K562 (cell line): ENCODE measurements at regions not wholly inside any gene's neighbourhood (a gene's known extent, or its start where the extent isn't known, plus 50 kb on each side); places are given as distances from the start of the nearest gene placed in this dataset.

ENCODE experiments used
- CTCF ChIP-seq, 3 experiments: IDR thresholded peaks in 2 of 3; conservative IDR thresholded peaks in 1 of 3; 2 replicates each; pipeline ENCODE4 v1.5.1; 2011 to 2012; ENCODE audit warnings: low read length in 3 of 3, mild to moderate bottlenecking in 3 of 3, control low read depth in 2 of 3, improper control_type of control experiment in 1 of 3, inconsistent platforms in 1 of 3, low read depth in 1 of 3, mixed read lengths in 1 of 3, moderate library complexity in 1 of 3; ENCODE audit not compliant: insufficient read depth in 2 of 3
- EP300 ChIP-seq: IDR thresholded peaks from 2 replicates; pipeline ENCODE4 v1.6.1; 2012; ENCODE audit warnings: low read length, improper control_type of control experiment
- GABPB2 ChIP-seq: fragments of 250-450 bp; sonication (Bioruptor Pico); conservative IDR thresholded peaks from 2 replicates; pipeline ENCODE4 v1.5.1; 2021; ENCODE audit warnings: mild to moderate bottlenecking
- HDAC2 ChIP-seq: fragments of 450-650 bp; IDR thresholded peaks from 2 replicates; pipeline ENCODE4 v1.6.1; 2016; ENCODE audit warnings: mild to moderate bottlenecking
- POLR2A ChIP-seq: fragments of 450-650 bp; conservative IDR thresholded peaks from 2 replicates; pipeline ENCODE4 v1.6.1; 2016
- POLR2AphosphoS5 ChIP-seq: IDR thresholded peaks from 2 replicates; pipeline ENCODE4 v1.6.1; 2011; ENCODE audit warnings: mild to moderate bottlenecking, low read depth, low read length, moderate library complexity; ENCODE audit not compliant: control insufficient read depth, insufficient read depth
- PRDM10 ChIP-seq: fragments of 450-650 bp; IDR thresholded peaks from 2 replicates; pipeline ENCODE4 v1.6.1; 2018; ENCODE audit not compliant: partially characterized antibody
- USF2 ChIP-seq: sonication (generic); formaldehyde crosslinking; IDR thresholded peaks from 2 replicates; pipeline ENCODE4 v1.5.0; 2020; ENCODE audit warnings: missing genetic modification reagents
- TF ChIP-seq, protein P1 (sequence below), 2 experiments: fragments of 450-650 bp; IDR thresholded peaks; 2 replicates each; pipeline ENCODE4 v1.6.1; 2016

DNA sequence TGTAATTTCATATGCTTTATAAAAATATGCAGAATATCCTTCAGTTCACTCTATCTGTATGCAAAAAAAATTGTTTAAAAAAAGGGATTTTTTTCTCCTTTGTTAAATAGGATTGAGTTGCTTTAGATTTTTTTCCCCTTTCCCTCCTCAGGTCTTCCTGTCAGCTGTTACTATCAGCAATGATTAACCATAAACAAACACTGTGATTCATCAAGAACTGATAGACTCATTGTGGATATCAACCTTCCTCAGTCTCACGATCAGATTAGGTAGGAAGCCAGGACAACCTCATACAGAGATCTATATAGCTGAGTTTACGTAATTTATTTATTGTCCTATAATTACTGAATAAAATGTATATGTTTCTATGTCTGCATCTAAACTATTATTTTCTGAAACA lies 2136.2 kb upstream of the CELF4 start:
- TF ChIP-seq PRDM10 (no peak), POLR2A (no peak), CTCF (IDR thresholded peaks at IDR 0.05 in 2 of 3, conservative IDR thresholded peaks at IDR 0.05 in 1 of 3; ENCODE audit: insufficient read depth in 2 of 3, low read depth in 1 of 3, low read length in 3 of 3) (no peak), GABPB2 (CRISPR knock-in tag) (no peak), USF2 (CRISPR knock-in tag) (no peak), HDAC2 (no peak), EP300 (no peak), POLR2AphosphoS5 (no peak)
- TF ChIP-seq, protein P1, sequence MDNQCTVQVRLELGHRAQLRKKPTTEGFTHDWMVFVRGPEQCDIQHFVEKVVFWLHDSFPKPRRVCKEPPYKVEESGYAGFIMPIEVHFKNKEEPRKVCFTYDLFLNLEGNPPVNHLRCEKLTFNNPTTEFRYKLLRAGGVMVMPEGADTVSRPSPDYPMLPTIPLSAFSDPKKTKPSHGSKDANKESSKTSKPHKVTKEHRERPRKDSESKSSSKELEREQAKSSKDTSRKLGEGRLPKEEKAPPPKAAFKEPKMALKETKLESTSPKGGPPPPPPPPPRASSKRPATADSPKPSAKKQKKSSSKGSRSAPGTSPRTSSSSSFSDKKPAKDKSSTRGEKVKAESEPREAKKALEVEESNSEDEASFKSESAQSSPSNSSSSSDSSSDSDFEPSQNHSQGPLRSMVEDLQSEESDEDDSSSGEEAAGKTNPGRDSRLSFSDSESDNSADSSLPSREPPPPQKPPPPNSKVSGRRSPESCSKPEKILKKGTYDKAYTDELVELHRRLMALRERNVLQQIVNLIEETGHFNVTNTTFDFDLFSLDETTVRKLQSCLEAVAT (IDR thresholded peaks at IDR 0.05) = no peak
